Peyer's patch (tissue), 4 donors: ENCODE measurements at regions not wholly inside any gene's neighbourhood (a gene's known extent, or its start where the extent isn't known, plus 50 kb on each side); places are given as distances from the start of the nearest gene placed in this dataset.

ENCODE experiments used
- CTCF ChIP-seq, 6 experiments: fragments of 450-650 bp in 4 of 6; fragments of 200-600 bp in 2 of 6; sonication (generic) in 1 of 6; IDR thresholded peaks; one replicate each; pipeline ENCODE4 v1.5.1; 2017 to 2019; ENCODE audit warnings: antibody characterized with exemption in 6 of 6, mild to moderate bottlenecking in 3 of 6, moderate library complexity in 1 of 6
- POLR2A ChIP-seq, 2 donors: fragments of 450-650 bp; IDR thresholded peaks; one replicate each; pipeline ENCODE4 v1.5.1; 2017; ENCODE audit warnings: antibody characterized with exemption in 2 of 2, mild to moderate bottlenecking in 2 of 2, moderate library complexity in 2 of 2

- TF ChIP-seq POLR2A (IDR thresholded peaks at IDR 0.05) (no peak), CTCF (IDR thresholded peaks at IDR 0.05) (no peak)
Observed at GRCh38 chr14:22464422-22465142, 124.4 kb downstream of the DAD1 start.
